H9 (cell line): ENCODE measurements at regions not wholly inside any gene's neighbourhood (a gene's known extent, or its start where the extent isn't known, plus 50 kb on each side); places are given as distances from the start of the nearest gene placed in this dataset.

Experiments
- DNase-seq: peaks from one replicate; pipeline ENCODE4 v3.0.0-alpha.2; 2017
- H2AFZ ChIP-seq: one replicate; pipeline ENCODE4 v1.6.1; 2013; ENCODE audit warnings: mild to moderate bottlenecking, low read length, control low read depth, moderate library complexity
- H2AK5ac ChIP-seq: 2 replicates; pipeline ENCODE4 v1.6.1; 2013; ENCODE audit warnings: low read length, control low read depth, mixed read lengths; ENCODE audit not compliant: insufficient read length
- H2BK120ac ChIP-seq: one replicate; pipeline ENCODE4 v1.6.1; 2013; ENCODE audit warnings: low read depth, mild to moderate bottlenecking, low read length, control low read depth, inconsistent platforms; ENCODE audit not compliant: poor library complexity, severe bottlenecking
- H2BK12ac ChIP-seq: 2 replicates; pipeline ENCODE4 v1.6.1; 2013; ENCODE audit warnings: low read length, control low read depth, mixed read lengths, low read depth; ENCODE audit not compliant: insufficient read length
- H2BK15ac ChIP-seq: 2 replicates; pipeline ENCODE4 v1.6.1; 2013; ENCODE audit warnings: low read depth, low read length, control low read depth
- H2BK20ac ChIP-seq: one replicate; pipeline ENCODE4 v1.6.1; 2013; ENCODE audit warnings: low read depth, mild to moderate bottlenecking, low read length, control low read depth, inconsistent platforms; ENCODE audit not compliant: poor library complexity, severe bottlenecking
- H2BK5ac ChIP-seq: 2 replicates; pipeline ENCODE4 v1.6.1; 2013; ENCODE audit warnings: low read length, control low read depth, mixed read lengths; ENCODE audit not compliant: insufficient read length
- H3K14ac ChIP-seq: 2 replicates; pipeline ENCODE4 v1.6.1; 2013; ENCODE audit warnings: low read length, control low read depth; ENCODE audit not compliant: insufficient read depth
- H3K18ac ChIP-seq: 2 replicates; pipeline ENCODE4 v1.6.1; 2013; ENCODE audit warnings: low read depth, mild to moderate bottlenecking, mixed read lengths, low read length, control low read depth; ENCODE audit not compliant: insufficient read length
- H3K23ac ChIP-seq: 2 replicates; pipeline ENCODE4 v1.6.1; 2013; ENCODE audit warnings: low read length, control low read depth, mixed read lengths, low read depth; ENCODE audit not compliant: insufficient read length
- H3K23me2 ChIP-seq: 2 replicates; pipeline ENCODE4 v1.6.1; 2013; ENCODE audit warnings: low read depth, mild to moderate bottlenecking, mixed read lengths, low read length, control low read depth; ENCODE audit not compliant: insufficient read length, poor library complexity, severe bottlenecking
- H3K27ac ChIP-seq: 2 replicates; pipeline ENCODE4 v1.5.1; 2013; ENCODE audit warnings: low read length, control low read depth, mixed read lengths, low read depth; ENCODE audit not compliant: insufficient read length
- H3K27me3 ChIP-seq: 2 replicates; pipeline ENCODE4 v1.6.1; 2013; ENCODE audit warnings: low read length, control low read depth, inconsistent platforms; ENCODE audit not compliant: insufficient read depth
- H3K4ac ChIP-seq: 2 replicates; pipeline ENCODE4 v1.6.1; 2013; ENCODE audit warnings: low read depth, mild to moderate bottlenecking, control low read depth, inconsistent platforms, low read length, moderate library complexity
- H3K4me1 ChIP-seq: 2 replicates; pipeline ENCODE4 v1.6.1; 2013; ENCODE audit warnings: low read length, control low read depth, inconsistent platforms; ENCODE audit not compliant: insufficient read depth
- H3K4me2 ChIP-seq: 2 replicates; pipeline ENCODE4 v1.6.1; 2013; ENCODE audit warnings: low read length, control low read depth, mixed read lengths; ENCODE audit not compliant: insufficient read length, insufficient read depth
- H3K56ac ChIP-seq: 2 replicates; pipeline ENCODE4 v1.6.1; 2013; ENCODE audit warnings: low read depth, mild to moderate bottlenecking, mixed read lengths, low read length, control low read depth; ENCODE audit not compliant: insufficient read length
- H3K79me1 ChIP-seq: 2 replicates; pipeline ENCODE4 v1.6.1; 2013; ENCODE audit warnings: low read depth, mild to moderate bottlenecking, moderate library complexity, low read length, control low read depth, inconsistent platforms; ENCODE audit not compliant: insufficient read depth, poor library complexity, severe bottlenecking
- H3K79me2 ChIP-seq: 2 replicates; pipeline ENCODE4 v1.6.1; 2013; ENCODE audit warnings: low read length, control low read depth, inconsistent platforms; ENCODE audit not compliant: insufficient read depth
- H3K9ac ChIP-seq: 2 replicates; pipeline ENCODE4 v1.6.1; 2013; ENCODE audit warnings: low read length, control low read depth, mixed read lengths; ENCODE audit not compliant: insufficient read length; ENCODE audit errors: extremely low read depth
- H3K9me3 ChIP-seq: one replicate; pipeline ENCODE4 v1.6.1; 2013; ENCODE audit warnings: low read depth, low read length, inconsistent platforms; ENCODE audit not compliant: control insufficient read depth
- H3T11ph ChIP-seq: one replicate; pipeline ENCODE4 v1.6.1; 2013; ENCODE audit warnings: mild to moderate bottlenecking, low read length, control low read depth, inconsistent platforms
- H4K20me1 ChIP-seq: one replicate; pipeline ENCODE4 v1.6.1; 2013; ENCODE audit not compliant: control insufficient read depth, insufficient read length, insufficient read depth
- H4K5ac ChIP-seq: 2 replicates; pipeline ENCODE4 v1.6.1; 2013; ENCODE audit warnings: low read depth, mild to moderate bottlenecking, mixed read lengths, low read length, control low read depth; ENCODE audit not compliant: insufficient read length
- H4K8ac ChIP-seq: replicated peaks from 2 replicates; pipeline ENCODE4 v1.6.1; 2013; ENCODE audit warnings: low read length, control low read depth, mixed read lengths, low read depth; ENCODE audit not compliant: insufficient read length
- H4K91ac ChIP-seq: 2 replicates; pipeline ENCODE4 v1.6.1; 2013; ENCODE audit warnings: low read depth, mild to moderate bottlenecking, moderate library complexity, mixed read lengths, low read length, control low read depth; ENCODE audit not compliant: insufficient read length
- H3K27ac Mint-ChIP-seq, 3 experiments: 2 replicates in 2 of 3; 3 replicates in 1 of 3; pipeline ENCODE4 v1.8.0; 2020 to 2021; ENCODE audit warnings: mixed read lengths in 3 of 3, mild to moderate bottlenecking in 1 of 3, moderate library complexity in 1 of 3
- H3K27me3 Mint-ChIP-seq: 2 replicates; pipeline ENCODE4 v1.8.0; 2021; ENCODE audit warnings: low read depth, mild to moderate bottlenecking, moderate library complexity, mixed read lengths
- H3K36me3 Mint-ChIP-seq, 3 experiments: 2 replicates in 2 of 3; 3 replicates in 1 of 3; pipeline ENCODE4 v1.8.0; 2020 to 2021; ENCODE audit warnings: low read depth in 3 of 3, mixed read lengths in 3 of 3; ENCODE audit not compliant: insufficient read depth in 1 of 3
- H3K4me1 Mint-ChIP-seq, 2 experiments: 2 replicates each; pipeline ENCODE4 v1.8.0; 2020; ENCODE audit warnings: mixed read lengths in 2 of 2
- H3K4me3 Mint-ChIP-seq, 2 experiments: 2 replicates in 1 of 2; 3 replicates in 1 of 2; pipeline ENCODE4 v1.8.0; 2020 to 2021; ENCODE audit warnings: mild to moderate bottlenecking in 2 of 2, mixed read lengths in 2 of 2, moderate library complexity in 1 of 2
- H3K9me3 Mint-ChIP-seq, 2 experiments: 2 replicates in 1 of 2; 3 replicates in 1 of 2; pipeline ENCODE4 v1.8.0; 2020; ENCODE audit warnings: mild to moderate bottlenecking in 2 of 2, mixed read lengths in 2 of 2, moderate library complexity in 1 of 2
- CTCF ChIP-seq: fragments of 200-600 bp; sonication (generic); conservative IDR thresholded peaks from 3 replicates; pipeline ENCODE4 v1.8.0; 2021; ENCODE audit warnings: antibody characterized with exemption, mild to moderate bottlenecking
- WGBS: extraction: QIAGEN DNeasy Blood & Tissue Kit; methylation state at CpG from one replicate; pipeline ENCODE4 v1.1.7; 2013; ENCODE audit warnings: missing lambda C conversion rate, low lambda C conversion rate, mixed read lengths; ENCODE audit not compliant: insufficient read length; ENCODE audit errors: extremely low coverage; 5-methylcytosine and 5-hydroxymethylcytosine counted together

- Histone ChIP-seq H3K9ac (no peak overlapping the region), H4K91ac (no peak overlapping the region), H2BK12ac (no peak overlapping the region), H3K23ac (no peak overlapping the region), H2BK120ac (no peak overlapping the region), H3K18ac (no peak overlapping the region), H3K27ac (no peak overlapping the region), H3K14ac (no peak overlapping the region), H2AFZ (no peak overlapping the region), H3K27me3 (no peaks in the 10 kb centered on the region), H2BK20ac (no peak overlapping the region), H4K20me1 (no peaks in the 10 kb centered on the region), H3K79me1 (no peaks in the 10 kb centered on the region), H2BK15ac (no peak overlapping the region), H3K4ac (no peak overlapping the region), H3K23me2 (no peaks in the 10 kb centered on the region), H4K5ac (no peak overlapping the region), H3K4me2 (no peak overlapping the region), H3K56ac (no peak overlapping the region), H2BK5ac (no peak overlapping the region), H3T11ph (no peak overlapping the region), H3K79me2 (no peaks in the 10 kb centered on the region), H3K4me1 (no peaks in the 10 kb centered on the region), H3K9me3 (no peaks in the 10 kb centered on the region), H2AK5ac (no peak overlapping the region), H4K8ac (no peak overlapping the region)
- no peak for DNase-seq
- no CpG with 5 or more reads among the region's 1 CpG for WGBS
- peaks cover 2% of the 10 kb centered on the region; the same call in 1 of the 2 replicates for H3K27me3 Mint-ChIP-seq
- no peaks in the 10 kb centered on the region for H3K36me3 Mint-ChIP-seq
- peaks cover 4 to 12% of the 10 kb centered on the region in 2 experiments; a peak in 2 of 4 replicates for H3K4me1 Mint-ChIP-seq
- no peak for TF ChIP-seq CTCF
- H3K9me3 Mint-ChIP-seq = no peaks in the 10 kb centered on the region
- no peak overlapping the region for H3K27ac Mint-ChIP-seq
- no peak overlapping the region for H3K4me3 Mint-ChIP-seq
These were observed 198.0 kb upstream of the LEF1 start for GRCh38 chr4:108366716-108367115.
